ENCODE measurements at regions not wholly inside any gene's neighbourhood (a gene's known extent, or its start where the extent isn't known, plus 50 kb on each side); places are given as distances from the start of the nearest gene placed in this dataset.

DNA sequence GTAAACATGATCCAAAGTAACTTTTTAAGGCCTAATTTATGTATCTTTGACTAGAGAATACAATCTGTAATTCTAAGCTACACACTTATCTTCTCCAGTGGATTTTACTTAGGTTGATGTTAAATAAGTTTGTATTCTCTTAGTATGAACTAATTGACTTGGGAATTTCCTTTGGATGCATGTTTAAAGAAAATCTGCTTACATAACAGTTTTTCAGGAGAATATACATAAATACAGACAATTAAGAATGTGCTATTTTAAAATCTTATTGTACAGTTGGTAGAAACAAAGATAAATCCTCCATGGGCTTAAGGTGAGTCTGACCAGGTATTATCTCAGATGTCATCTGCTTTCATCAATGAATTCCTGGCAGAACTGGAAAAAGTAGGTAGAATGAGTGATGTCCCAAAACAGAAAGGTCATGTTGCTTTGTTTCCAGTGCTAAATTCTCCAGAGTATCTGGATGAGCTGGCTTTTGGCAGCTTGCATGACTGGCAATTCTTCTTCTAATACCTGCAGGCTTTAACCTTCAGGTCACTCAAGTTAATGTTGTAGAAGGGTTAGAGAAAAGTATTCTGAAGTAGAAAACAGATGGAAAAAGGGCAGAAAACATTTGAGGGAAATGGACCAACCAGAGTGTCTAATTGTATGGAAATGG is 150.6 kb downstream of the MACIR start:
- DNase-seq (ENCODE audit: low read depth, low spot score) (no peak), FAIRE-seq (no peak)
- H3K9me3 ChIP-seq (replicated peaks; ENCODE audit: control insufficient read depth, insufficient read depth, low read length), result no peaks in the 10 kb centered on the region
- H3K9me1 ChIP-seq (replicated peaks; ENCODE audit: control insufficient read depth, extremely low read depth, insufficient read depth, low read length), result no peaks in the 10 kb centered on the region
- H3K27ac ChIP-seq (ENCODE audit: insufficient read depth, low read depth, low read length), result no peak overlapping the region
- no TSS peak for BruUV-seq (replicated peaks)
- no peak overlapping the region for H3K9ac ChIP-seq (replicated peaks; ENCODE audit: extremely low read depth, insufficient read depth, low read length)
- dilution Hi-C loops (cut with MboI; ENCODE audit: extremely low pct_ligation_motif_present, low sequenced_read_pairs), result no loop called here
- H3K79me2 ChIP-seq (ENCODE audit: control insufficient read depth, insufficient read depth, low read length), result no peaks in the 10 kb centered on the region
- no peaks in the 10 kb centered on the region for H3K4me1 ChIP-seq (ENCODE audit: control insufficient read depth, extremely low read depth, insufficient read depth, low read length)
- ChIA-PET CTCF (interaction anchor here (0.8 to 1.5 kb wide), 2 partner anchors 14 to 66 kb away, joined by 3 to 5 read pairs; no protein-coding TSS in a partner anchor), POLR2A (no interaction called here)
- TF ChIP-seq POLR2A (IDR thresholded peaks at IDR 0.05; ENCODE audit: low read depth, low read length), result no peak
- no peak for TF ChIP-seq FOS (IDR thresholded peaks at IDR 0.05; ENCODE audit: borderline replicate concordance, insufficient read depth, low read length)
- no peak for TF ChIP-seq GATA2 (IDR thresholded peaks at IDR 0.05; ENCODE audit: insufficient read depth, insufficient read length, low read depth, low read length)
- no peak for TF ChIP-seq MAX (IDR thresholded peaks at IDR 0.05; ENCODE audit: insufficient read depth, insufficient read length)
- intact Hi-C loops (cut with micrococcal nuclease), result no loop called here
- H3K36me3 ChIP-seq (ENCODE audit: control insufficient read depth in 2 of 2, extremely low read depth in 1 of 2, insufficient read depth in 2 of 2, low read length in 2 of 2), result no peaks in the 10 kb centered on the region
- no peak overlapping the region for H3K4me2 ChIP-seq (ENCODE audit: insufficient read depth, low read length)
- H3K27me3 ChIP-seq (ENCODE audit: control insufficient read depth in 2 of 2, insufficient read depth in 2 of 2, low read length in 2 of 2), result peaks cover 0 to 2% of the 10 kb centered on the region in 2 experiments
- no peak overlapping the region for H3K4me3 ChIP-seq (replicated peaks in 1 of 3; ENCODE audit: insufficient read depth in 1 of 3, low read depth in 1 of 3, low read length in 3 of 3)
- H4K20me1 ChIP-seq (replicated peaks; ENCODE audit: control insufficient read depth, extremely low read depth, insufficient read depth, low read length), result no peaks in the 10 kb centered on the region
- no peak overlapping the region for H2AFZ ChIP-seq (ENCODE audit: low read depth, low read length)

GRCh38 chr5:103408408-103408807 is 149.8 kb downstream of the MACIR start:
- Histone ChIP-seq H3K9me3 (replicated peaks; ENCODE audit: control insufficient read depth, insufficient read depth, low read length) (no peaks in the 10 kb centered on the region), H3K9ac (replicated peaks; ENCODE audit: extremely low read depth, insufficient read depth, low read length) (no peak overlapping the region), H3K4me3 (replicated peaks in 1 of 3; ENCODE audit: insufficient read depth in 1 of 3, low read depth in 1 of 3, low read length in 3 of 3) (no peak overlapping the region), H3K4me2 (ENCODE audit: insufficient read depth, low read length) (no peak overlapping the region), H3K9me1 (replicated peaks; ENCODE audit: control insufficient read depth, extremely low read depth, insufficient read depth, low read length) (no peaks in the 10 kb centered on the region), H3K27ac (ENCODE audit: insufficient read depth, low read depth, low read length) (no peak overlapping the region), H2AFZ (ENCODE audit: low read depth, low read length) (no peak overlapping the region), H4K20me1 (replicated peaks; ENCODE audit: control insufficient read depth, extremely low read depth, insufficient read depth, low read length) (no peaks in the 10 kb centered on the region), H3K36me3 (ENCODE audit: control insufficient read depth in 2 of 2, extremely low read depth in 1 of 2, insufficient read depth in 2 of 2, low read length in 2 of 2) (no peaks in the 10 kb centered on the region), H3K4me1 (ENCODE audit: control insufficient read depth, extremely low read depth, insufficient read depth, low read length) (no peaks in the 10 kb centered on the region), H3K79me2 (ENCODE audit: control insufficient read depth, insufficient read depth, low read length) (no peaks in the 10 kb centered on the region), H3K27me3 (ENCODE audit: control insufficient read depth in 2 of 2, insufficient read depth in 2 of 2, low read length in 2 of 2) (peaks cover 0 to 2% of the 10 kb centered on the region in 2 experiments)
- BruUV-seq (replicated peaks), result no TSS peak
- intact Hi-C loops (cut with micrococcal nuclease) (no loop called here), dilution Hi-C loops (cut with MboI; ENCODE audit: extremely low pct_ligation_motif_present, low sequenced_read_pairs) (no loop called here)
- no peak for FAIRE-seq
- TF ChIP-seq FOS (IDR thresholded peaks at IDR 0.05; ENCODE audit: borderline replicate concordance, insufficient read depth, low read length) (no peak), MAX (IDR thresholded peaks at IDR 0.05; ENCODE audit: insufficient read depth, insufficient read length) (no peak)
- DNase-seq (ENCODE audit: low read depth, low spot score), result no peak
- POLR2A ChIA-PET, result no interaction called here
- CTCF ChIA-PET, result no interaction called here

Measured in endothelial cell of umbilical vein (primary cell).